ENCODE measurements at regions not wholly inside any gene's neighbourhood (a gene's known extent, or its start where the extent isn't known, plus 50 kb on each side); places are given as distances from the start of the nearest gene placed in this dataset.

DNA sequence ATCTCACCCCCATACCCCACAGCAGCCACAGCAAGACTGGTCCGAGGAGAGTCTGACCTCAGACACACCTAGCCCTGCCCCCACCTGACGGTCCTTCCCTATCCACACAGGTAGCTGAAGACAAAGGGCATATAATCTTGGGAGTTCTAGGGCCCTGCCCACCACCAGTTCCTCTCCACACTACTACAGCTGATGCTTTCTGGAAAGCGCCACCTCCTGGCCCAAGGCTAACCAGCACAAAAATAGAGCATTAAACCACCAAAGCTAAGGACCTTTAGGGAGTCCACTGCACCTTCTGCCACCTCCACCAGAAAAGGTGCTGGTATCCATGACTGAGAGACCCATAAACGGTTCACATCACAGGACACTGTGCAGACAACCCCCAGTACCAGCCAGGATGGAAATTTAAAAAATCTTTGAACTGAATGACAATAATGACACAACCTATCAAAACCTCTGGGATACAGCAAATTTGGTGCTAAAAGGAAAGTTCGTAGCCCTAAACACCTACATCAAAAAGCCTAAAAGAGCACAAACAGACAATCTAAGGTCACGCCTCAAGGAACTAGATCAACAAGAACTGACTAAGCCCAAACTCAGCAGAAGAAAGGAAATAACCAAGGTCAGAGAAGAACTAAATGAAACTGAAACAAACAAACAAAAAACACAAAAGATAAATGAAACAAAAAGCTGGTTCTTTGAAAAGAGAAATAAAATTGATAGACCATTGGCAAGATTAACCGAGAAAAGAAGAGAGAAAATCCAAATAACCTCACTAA is 122.1 kb upstream of the TPRG1 start:
- no peak for DNase-seq

DNA sequence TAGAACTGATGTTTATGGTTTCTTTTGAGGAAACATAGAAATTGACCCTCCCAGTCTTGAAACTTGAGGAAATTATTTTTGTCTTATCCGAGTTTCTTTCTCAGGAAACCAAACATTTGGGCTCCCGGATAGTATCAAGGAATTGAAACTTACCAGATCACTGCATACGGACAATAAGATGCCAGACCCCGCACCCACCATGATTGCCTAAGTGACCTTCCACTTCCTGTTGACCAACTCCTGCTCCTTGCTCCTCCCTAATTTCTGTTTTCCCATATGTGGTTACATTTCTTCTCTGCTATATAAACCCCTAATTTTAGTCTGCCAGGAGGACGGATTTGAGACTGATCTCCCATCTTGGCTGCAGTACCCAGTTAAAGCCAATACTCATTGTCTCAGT is 118.4 kb upstream of the TPRG1 start:
- no peak for DNase-seq

DNA sequence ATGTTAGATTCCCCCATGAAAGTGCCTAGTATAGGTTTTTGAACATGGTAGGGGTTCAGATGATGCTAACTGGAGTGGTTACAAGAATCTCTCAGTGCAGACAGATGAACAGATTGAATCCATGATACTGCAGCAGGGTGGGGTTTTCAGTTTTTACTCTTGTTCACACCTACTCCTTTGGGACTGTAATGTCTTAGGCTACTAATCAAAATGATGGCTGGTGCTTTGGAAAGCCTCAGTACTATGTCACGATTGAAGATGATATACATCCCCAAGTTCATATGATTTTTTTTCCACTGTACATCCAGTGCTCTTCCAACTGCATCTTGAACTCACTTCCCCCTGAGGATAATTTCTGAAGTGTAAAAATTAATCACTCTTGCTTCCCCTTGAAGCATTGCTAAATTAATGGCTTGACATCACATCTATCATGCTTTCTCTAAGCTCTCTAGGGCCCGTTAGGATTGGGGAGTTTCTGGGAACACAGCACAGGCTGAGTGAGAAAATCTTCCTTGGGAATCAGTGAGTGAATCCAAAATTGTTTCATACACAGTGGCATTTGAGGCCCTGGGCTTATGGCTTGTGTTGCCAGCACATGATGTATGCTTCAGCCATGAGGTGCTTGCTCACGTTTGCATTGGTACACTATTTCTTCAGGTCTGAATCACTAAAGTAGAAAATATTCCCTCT is 115.0 kb upstream of the TPRG1 start:
- no peak for DNase-seq

DNA sequence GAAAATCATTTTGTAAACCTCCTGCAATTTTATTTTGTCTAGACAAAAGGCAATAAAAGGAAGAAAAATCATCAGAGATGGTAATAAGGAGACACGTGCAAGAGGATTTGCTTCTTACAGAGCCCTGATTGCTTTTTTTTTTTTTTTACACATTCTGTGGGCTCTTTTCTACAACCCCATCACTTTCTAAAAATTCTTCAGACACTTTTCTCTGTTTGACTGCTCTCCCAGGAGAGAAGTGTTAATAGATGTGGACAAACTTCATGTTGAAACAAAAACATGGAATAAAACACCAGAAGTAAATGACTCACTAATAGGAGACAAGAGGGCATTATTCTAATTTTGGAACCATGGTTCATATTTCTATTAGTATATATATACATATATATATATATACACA is 114.4 kb upstream of the TPRG1 start:
- no peak for DNase-seq

DNA sequence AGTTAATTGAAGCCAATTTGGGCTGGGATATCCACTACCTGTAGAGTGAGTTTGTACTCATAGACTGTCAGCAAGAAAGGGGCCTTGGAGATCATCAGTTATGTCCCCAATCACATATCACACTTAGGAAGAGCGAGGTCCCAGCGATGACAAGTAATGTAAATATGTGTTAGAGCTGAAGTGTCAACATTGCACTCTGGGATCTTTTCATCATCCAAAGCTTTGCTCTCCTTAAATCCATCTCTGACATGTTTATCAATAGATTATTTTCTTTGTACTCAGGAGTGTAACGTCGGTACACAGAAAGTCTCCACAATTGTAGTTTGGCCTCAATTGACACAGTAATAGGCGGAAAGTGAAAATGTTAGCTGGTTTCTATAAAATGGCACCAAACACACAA is 113.7 kb upstream of the TPRG1 start:
- DNase-seq = no peak

DNA sequence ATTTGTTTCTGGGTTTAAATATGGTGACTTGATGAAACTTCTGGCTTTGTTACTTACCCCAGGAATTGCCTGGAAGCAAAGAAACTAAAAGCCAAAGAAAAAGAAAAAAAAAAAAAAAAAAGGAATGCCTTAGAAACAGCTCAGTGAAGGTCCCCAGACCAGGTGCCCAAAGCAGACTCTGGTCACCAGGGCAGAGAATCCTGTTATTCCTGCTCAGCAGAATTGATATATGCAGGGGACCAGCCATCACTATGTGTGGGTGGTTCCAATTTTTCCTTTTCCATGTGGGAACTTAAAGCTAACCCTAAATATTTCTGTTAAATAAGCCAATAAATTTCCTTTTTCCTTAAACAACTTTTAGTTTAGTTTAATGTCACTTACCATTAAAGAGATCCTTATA is 100.8 kb upstream of the TPRG1 start:
- no peak for DNase-seq

DNA sequence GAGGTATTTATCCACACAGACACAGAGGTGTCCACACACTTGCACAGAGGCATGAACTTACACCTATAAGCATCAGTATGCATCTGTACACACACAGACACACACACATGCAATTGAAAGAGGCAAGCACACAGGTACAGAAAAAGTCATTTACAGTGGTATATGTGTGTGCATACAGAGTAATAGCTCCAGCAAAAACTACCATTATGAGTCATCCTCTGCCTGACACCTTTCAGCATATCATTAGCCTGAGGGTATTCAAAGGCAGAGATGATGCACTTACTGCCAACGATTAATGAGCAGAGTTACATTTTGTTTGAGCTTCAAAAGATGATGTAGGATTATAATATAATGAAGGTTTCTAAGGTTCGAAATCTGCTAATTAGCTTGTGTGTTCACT is 100.3 kb upstream of the TPRG1 start:
- DNase-seq = no peak

DNA sequence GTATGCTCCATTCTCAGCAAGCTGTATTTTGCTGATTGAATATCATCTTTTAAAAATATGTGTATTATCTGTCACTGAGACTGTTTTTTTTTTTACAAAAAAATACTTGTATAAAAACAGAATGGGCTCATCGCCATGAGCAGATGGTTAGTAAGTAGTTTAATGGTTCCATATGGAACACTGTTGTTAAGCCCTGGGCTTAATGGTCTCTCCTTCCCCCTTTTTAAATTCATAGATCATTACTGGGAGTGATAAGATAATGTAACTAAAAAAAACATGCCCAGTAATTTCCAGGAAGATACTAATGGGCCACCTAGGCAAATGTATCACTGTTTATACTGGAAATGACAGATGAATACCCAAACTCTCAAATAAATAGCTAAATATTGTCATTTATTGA is 95.3 kb upstream of the TPRG1 start:
- no peak for DNase-seq

DNA sequence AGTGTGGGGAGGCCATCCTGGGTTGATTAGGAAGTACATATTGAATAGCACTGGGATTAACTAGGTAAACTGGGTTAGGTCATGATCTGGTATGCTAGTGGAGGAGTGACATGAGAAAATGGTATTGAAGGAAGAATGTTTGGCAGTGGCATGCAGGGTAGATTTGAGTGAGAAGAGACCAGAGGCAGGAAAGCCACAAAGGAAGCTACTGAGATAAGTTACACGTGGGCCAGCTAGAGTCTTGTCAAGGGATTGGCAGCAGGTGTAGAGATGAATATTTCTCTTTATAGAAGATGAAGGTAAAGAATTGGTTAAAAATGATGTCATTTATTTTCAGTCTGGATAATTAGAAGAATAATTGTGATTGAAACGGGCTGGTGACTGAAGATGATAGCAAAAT is 91.0 kb upstream of the TPRG1 start:
- DNase-seq = no peak

DNA sequence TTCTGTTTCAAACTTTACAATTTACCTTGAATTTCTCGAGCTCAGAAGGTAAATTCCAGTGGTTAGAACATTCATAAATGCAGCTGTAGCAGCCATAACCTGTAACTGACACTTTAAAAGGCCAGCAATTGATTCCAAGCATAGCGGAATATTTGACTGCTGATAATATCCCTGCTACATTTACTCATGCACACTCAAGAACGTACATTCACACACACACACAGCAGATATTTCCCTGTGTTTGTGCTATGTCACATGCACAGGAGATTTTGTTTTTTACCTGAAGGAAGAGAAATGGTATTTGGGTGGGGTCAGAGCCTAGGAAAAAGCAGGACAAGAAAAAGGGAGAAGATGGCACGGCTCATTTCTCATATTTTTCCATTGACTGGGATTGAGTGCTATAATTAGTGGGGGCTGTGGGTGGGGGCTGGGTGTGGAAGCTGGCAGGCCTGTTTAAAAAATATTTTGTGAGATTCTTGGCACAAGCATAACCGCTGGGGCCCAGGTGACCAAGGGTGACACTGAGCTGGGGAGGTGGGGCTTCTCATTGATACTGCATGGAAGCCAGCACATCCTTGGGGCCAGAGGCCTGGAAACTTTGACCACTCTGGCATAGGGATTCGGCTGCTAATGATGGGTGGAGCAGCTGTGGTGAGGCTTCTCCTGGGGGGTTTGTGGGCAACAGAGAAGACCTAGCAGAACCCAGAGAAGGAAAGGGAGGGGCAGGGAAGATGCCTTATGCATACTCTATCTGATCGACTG is 88.9 kb upstream of the TPRG1 start:
- DNase-seq = no peak

DNA sequence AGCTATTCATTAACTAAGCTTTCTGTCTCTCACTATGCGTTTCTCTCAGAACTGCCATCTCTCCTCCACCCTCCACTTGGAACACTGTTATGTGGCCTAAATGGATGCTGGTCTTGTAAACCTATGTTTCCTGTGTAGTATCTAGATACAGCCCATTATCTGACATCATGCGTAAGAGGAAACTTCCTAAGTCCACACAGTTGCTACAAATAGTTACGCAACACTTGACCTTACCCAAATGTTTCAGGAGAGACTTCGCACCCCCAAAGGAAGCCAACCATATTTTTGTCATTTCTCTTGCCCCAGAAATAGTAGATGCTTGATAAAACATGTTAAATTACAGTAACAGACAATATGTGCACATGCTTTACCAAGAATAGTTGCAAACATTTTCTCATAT is 87.2 kb upstream of the TPRG1 start:
- DNase-seq = no peak

DNA sequence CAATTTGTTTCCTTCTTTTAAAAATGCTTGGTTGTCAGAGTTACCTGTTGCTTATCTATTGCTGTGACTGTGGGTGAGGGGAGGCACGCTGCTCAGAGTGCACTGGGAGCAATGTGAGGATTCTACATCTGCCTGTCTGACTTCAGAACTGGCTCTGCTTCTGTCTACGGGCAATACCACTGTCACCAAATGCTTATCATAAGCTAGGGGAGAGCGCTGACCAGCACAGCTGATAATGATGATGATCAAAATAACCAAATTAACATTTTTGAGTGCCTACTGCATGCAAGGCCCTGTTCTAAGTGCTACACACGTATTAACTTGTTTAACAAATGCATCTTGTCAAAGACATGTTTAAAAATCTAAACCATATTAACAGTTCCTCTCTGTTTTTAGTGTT is 79.2 kb upstream of the TPRG1 start:
- no peak for DNase-seq

DNA sequence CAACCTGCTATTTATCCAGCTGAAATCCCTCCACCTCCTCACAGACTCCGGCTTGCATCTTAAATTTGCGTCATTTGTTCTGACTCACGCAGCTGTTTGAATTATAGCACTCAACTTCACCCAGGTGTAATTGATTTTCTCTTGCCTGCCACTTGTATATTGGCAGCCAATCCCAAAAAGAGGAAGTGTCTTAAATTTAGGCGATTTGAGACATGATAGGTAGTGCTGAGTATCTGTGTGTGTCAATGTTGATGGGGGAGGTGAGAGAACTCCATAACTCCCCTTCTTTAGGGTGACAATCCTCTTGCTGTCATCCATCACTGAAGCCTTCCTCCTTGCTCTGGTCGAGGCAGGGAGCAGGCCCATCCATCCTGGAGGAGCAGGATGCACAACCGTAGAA is 77.2 kb upstream of the TPRG1 start:
- peak; percentile 12 for DNase-seq

DNA sequence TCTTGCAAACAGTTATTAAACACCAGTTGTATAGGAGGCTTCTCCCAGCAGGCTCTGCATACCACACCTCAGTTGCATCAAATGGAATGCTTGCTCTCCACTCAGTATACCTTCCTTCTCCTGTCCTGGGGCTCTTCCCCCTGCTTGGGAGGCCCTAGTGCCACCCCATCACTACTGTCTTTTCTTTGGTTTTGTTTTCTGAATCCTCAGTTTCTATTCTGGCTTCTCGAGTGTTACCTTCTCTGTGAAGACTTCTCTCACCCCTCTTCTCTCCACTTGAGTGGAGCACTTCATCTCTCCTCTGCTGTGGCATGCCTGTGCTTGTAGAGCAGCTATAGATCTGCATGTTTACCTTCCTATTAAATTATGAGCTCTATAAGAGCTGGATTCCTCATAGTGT is 75.7 kb upstream of the TPRG1 start:
- DNase-seq = peak; percentile 32

DNA sequence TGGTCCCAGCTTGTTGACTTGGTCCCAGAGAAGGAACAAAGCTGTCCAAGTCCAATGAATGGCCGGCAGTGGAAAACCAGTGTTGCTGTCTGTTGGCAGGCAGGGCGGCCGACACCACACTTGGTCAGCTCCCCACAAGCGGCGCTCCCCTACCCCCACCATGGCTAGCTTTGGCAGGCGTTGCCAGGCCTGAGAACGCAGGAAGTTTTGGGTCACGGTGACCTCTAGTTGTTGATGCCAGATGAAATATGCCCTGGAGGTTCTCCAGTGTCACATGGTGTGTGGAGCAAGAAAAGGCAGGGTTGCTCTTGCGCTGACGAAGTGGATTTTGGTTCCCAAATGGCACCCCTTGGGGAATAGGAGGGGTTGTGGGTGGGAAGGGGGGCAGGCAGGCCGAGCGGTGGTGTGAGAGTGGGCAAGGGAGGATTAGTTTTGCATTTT is 72.7 kb upstream of the TPRG1 start:
- DNase-seq = no peak

DNA sequence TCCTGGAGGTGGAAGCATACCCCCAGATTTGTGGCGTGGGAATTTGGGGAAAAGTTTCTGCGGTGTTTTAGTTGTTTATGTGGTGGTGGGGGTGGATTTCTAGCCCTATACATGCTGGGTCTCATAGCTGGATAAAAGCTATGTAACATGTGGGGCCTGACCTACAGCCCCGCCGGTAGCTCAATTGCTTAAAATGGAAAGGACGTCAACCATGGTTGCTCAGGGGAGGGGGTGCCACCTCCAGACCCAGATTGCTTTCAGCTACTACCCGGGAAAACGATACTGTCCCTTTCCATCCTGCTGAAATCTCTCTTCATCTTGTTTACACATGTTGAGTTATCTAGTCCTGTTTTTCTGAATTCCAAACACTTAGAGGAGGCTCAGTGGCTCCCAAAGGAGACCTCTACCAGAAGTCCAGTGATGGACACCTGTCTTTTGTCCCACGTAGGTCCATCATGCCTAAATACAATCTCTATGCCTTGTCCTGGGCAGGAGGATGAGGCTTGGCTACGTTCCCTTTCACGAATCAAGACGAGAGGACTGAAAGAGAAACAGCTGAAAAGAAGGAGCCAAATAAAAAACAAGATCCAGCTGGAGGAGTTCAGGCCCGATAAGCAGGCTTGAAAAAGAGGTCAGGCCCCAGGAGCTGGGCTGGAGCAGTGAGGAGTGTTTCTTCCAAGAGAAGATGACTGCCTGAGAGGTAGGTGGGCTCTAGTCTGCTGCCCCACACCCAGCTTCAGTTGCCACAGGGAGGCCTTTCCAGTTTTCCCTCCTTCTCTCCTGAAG is 72.1 kb upstream of the TPRG1 start:
- no peak for DNase-seq

DNA sequence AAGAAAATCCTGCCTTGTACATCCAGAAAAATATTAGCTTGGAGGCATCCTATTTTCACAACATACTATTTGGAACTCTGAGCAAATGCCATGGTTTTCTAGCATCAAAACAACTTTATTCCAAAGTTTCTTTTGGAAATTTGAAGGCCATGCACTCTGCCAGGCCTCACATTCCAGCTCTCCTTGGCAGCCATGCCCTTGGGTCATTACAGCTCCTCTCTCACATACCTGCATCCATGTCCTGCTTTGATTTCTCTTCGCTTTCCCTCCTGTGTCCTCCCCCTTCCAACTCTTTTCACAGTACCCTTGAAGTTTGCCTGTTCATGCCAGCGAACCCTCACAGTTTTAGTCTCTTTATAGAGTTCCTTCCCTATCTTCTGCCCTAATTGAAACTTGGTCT is 70.9 kb upstream of the TPRG1 start:
- DNase-seq = no peak

DNA sequence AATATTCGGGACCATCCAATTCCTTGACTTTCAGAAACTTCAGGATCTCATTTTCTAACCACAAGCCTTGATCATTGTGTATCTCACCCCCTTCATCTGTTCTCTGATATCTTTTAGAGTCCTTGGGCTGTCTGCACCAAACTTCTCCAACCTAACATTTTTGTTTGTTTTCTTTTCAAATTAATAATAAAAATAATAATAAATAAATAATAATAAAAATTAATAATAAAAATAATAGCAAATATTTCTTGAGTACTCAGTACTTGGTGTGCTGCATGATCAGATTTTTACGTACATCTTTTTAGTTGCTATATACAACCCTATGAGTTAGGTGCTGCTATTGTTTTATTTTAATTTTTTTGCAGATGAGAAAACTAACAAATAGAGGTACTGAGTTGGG is 70.2 kb upstream of the TPRG1 start:
- DNase-seq = no peak

DNA sequence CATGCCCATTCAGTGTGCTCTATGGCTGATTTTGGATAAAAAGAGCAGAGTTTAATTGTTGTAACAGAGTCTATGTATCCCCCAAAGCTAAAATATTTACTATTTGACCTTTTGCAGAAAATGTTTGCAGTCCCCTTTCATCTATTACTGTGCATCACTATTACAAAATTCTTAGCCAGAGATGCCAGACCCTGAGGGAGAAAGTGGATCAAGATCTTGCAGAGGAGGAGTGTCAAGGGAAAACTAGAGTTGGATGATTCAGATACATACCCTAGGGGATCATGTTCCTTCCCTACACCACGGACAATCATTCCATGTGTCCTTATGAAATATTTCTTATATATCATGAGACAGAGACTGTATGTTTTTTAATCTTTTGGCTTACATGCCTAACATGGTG is 68.6 kb upstream of the TPRG1 start:
- no peak for DNase-seq

DNA sequence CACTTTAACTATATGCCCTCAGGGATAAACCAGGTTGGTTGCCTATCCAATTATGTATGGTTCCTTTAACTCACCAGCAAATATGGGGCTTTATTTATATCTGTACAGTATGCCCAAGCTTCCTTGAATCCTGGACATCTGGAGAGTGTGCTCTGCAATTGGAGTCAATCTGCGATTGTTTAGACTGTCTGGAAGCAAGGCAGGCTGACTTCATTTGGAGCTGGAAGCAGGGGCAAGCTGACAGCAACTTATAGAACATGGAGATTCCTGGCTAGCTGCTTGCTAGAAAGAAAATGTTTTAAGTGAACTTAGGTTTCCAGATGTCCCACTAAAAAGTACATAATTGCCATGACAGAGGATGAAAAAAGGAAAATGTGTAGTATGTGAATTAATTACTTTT is 63.7 kb upstream of the TPRG1 start:
- DNase-seq = no peak

DNA sequence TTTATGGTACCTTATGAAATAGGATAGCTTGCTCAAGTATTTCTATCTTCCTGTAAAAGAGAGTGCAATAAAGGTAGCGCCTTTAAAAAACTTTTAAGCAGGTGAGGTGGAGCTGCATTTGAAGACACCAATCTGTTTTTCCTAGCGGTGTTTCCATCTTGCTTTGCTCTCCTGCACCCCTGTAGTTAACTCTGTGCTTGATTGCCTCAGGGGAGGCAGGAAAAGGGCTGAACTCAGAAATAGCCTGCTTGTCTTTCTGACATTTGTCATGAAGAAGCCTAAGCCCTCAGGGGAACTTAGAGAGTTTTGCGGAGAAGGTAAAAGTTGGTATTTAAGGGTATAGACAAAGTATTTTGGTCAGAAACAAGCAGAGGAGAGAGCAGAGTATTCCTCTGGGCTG is 63.0 kb upstream of the TPRG1 start:
- DNase-seq = no peak

DNA sequence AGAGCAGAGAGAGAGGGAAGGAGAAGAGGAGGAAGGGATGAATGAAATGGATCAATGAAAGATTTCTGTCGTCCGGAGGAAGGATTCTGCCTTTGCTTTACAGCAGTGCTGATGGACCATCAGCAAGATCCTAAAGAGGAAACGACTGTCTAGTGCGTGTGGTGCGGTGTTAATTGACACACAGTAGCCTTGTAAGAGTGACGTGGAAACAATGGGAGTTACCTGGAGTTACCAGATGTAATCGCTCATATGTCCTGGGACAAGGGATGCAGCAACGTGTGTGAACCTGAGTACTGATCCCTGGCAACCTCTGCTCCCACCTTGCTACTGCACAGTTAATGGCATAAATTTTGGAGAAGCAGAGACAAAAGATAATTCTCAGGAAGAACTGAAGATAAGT is 62.6 kb upstream of the TPRG1 start:
- DNase-seq = no peak

DNA sequence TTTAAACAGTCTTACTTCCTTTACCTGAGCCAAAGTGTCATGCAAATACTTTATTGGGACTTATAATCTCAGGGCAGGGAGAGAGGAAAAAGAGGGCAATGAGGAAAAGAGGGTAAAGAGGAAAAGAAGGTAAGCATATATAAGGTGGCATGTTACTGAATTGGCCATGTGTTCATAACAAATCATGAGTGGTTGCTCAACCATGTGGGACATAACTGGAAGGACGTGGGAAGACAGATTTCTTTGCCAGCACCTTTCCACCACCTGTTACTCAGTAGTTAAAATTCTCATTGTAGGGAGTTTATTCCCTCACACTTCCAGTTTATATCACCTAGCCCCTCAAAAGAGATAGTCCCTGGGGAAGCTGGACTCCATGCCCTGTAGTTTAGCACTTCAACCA is 54.7 kb upstream of the TPRG1 start:
- no peak for DNase-seq
